Lower leg skin (tissue), 4 donors: ENCODE measurements at regions not wholly inside any gene's neighbourhood (a gene's known extent, or its start where the extent isn't known, plus 50 kb on each side); places are given as distances from the start of the nearest gene placed in this dataset.
"Not testable (repeated sequence)": the region's sequence is repeated elsewhere in the genome, so short reads cannot be mapped to it uniquely, and the experiment has no call there.

ENCODE experiments used
- DNase-seq, 2 donors: peaks; one replicate each; pipeline ENCODE4 v3.0.0-alpha.2; 2019; ENCODE audit warnings: low spot score in 2 of 2
- H3K4me3 ChIP-seq: fragments of 200-600 bp; sonication (generic); 2 replicates; pipeline ENCODE4 v1.5.1; 2017; ENCODE audit warnings: mild to moderate bottlenecking, low read depth; ENCODE audit not compliant: poor library complexity, severe bottlenecking
- POLR2A ChIP-seq, 2 donors: fragments of 450-650 bp; IDR thresholded peaks; one replicate each; pipeline ENCODE4 v1.6.1; 2016 to 2017; ENCODE audit warnings: antibody characterized with exemption in 2 of 2, mild to moderate bottlenecking in 1 of 2, moderate library complexity in 1 of 2
- WGBS, 2 donors: methylation state at CpG; one replicate each; pipeline ENCODE4 v1.1.5; 2018; 5-methylcytosine and 5-hydroxymethylcytosine counted together
- intact Hi-C: fragments of 100-400 bp; cut with DNase I; formaldehyde crosslinking; loops from one replicate; pipeline ENCODE4 v1.15.0; 2023; ENCODE audit warnings: low total_unique reads
- TF ChIP-seq, protein P1 (sequence below), 3 donors: fragments of 450-650 bp; IDR thresholded peaks; one replicate each; pipeline ENCODE4 v1.5.1; 2016; ENCODE audit warnings: antibody characterized with exemption in 3 of 3, mild to moderate bottlenecking in 3 of 3, moderate library complexity in 2 of 3

- no peak for DNase-seq
- 67 to 72% methylated on average over 5 of the region's 5 CpGs for WGBS, 2 donors
- no peak overlapping the region for H3K4me3 ChIP-seq
- intact Hi-C loops = no loop called here
- TF ChIP-seq POLR2A (IDR thresholded peaks at IDR 0.05) = no peak
- TF ChIP-seq, protein P1, sequence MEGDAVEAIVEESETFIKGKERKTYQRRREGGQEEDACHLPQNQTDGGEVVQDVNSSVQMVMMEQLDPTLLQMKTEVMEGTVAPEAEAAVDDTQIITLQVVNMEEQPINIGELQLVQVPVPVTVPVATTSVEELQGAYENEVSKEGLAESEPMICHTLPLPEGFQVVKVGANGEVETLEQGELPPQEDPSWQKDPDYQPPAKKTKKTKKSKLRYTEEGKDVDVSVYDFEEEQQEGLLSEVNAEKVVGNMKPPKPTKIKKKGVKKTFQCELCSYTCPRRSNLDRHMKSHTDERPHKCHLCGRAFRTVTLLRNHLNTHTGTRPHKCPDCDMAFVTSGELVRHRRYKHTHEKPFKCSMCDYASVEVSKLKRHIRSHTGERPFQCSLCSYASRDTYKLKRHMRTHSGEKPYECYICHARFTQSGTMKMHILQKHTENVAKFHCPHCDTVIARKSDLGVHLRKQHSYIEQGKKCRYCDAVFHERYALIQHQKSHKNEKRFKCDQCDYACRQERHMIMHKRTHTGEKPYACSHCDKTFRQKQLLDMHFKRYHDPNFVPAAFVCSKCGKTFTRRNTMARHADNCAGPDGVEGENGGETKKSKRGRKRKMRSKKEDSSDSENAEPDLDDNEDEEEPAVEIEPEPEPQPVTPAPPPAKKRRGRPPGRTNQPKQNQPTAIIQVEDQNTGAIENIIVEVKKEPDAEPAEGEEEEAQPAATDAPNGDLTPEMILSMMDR (IDR thresholded peaks at IDR 0.05) = no peak
Measured at GRCh38 chr15:81660976-81661375, 287.0 kb upstream of the TMC3 start.

- 67 to 68% methylated on average over 2 of the region's 2 CpGs for whole genome bisulfite sequencing, 2 donors
- H3K4me3 ChIP-seq = no peak overlapping the region
- intact Hi-C loops = loop anchor here (10.0 kb wide), 1 partner anchor 1612 kb away; no protein-coding TSS in a partner anchor
- no peak for TF ChIP-seq POLR2A (IDR thresholded peaks at IDR 0.05)
- TF ChIP-seq, protein P1 (IDR thresholded peaks at IDR 0.05) = no peak
- no peak for DNase-seq
Measured at GRCh38 chr15:81653259-81653658, 279.2 kb upstream of the TMC3 start.

- H3K4me3 ChIP-seq = no peak overlapping the region
- no peak for DNase-seq
- 80 to 90% methylated on average over 9 of the region's 9 CpGs for WGBS, 2 donors
- TF ChIP-seq, protein P1 (IDR thresholded peaks at IDR 0.05) = no peak
- TF ChIP-seq POLR2A (IDR thresholded peaks at IDR 0.05) = no peak
- intact Hi-C loops = no loop called here
Measured at GRCh38 chr15:81645470-81645869, 271.5 kb upstream of the TMC3 start.

DNA sequence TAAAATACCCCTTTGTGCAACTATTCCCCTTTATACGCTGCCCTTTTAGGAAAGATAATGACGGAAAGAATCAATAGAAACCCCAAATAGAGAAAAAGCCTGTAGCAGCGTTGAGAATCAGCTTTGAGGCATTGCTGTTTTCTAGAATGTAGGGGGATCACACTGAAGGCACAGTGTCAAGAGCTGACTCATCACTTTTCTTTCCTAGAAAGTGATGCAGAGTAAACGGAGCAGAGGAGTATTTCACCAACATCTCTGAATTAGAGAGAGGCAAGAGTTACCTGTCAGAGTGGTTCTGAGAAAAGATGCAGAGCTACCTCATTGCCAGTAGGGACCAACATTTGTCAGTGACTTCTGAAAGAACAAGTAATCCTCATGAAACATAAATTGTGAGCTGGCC, 269.8 kb upstream of the TMC3 start:
- 80% methylated on average over 4 of the region's 4 CpGs for WGBS, 2 donors
- no peak overlapping the region for H3K4me3 ChIP-seq
- intact Hi-C loops = no loop called here
- TF ChIP-seq POLR2A (IDR thresholded peaks at IDR 0.05) = no peak
- TF ChIP-seq, protein P1 (IDR thresholded peaks at IDR 0.05) = no peak
- DNase-seq = no peak

DNA sequence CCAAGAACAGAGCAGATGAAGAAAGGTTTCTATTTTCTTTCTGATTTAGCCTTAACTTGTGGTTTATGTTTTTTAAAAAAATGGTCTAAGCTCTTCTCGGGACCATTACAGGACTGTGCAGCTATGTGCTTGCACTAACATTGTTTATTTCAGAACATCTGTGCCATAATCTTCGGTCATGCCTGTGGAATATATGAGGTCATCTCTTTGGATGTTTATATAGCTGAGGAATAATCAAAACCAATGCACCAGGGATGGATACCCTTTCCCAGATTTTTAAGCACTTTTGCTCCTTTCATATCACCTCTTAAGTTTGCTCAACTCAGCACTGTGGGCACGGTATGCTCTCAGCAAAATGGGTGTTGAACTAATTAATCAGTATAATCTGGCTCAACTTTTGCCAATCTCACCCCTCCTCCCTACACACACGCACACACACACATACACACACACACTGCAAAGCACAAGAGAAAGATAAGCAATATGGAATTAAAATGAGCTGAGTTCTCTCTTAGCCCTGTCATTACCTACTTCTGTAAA, 268.5 kb upstream of the TMC3 start:
- TF ChIP-seq, protein P1 (IDR thresholded peaks at IDR 0.05) = no peak
- no peak for TF ChIP-seq POLR2A (IDR thresholded peaks at IDR 0.05)
- DNase-seq = no peak

GRCh38 chr15:81636064-81636463, 262.1 kb upstream of the TMC3 start:
- intact Hi-C loops, DNase-seq, H3K4me3 ChIP-seq: not testable (repeated sequence)
- WGBS, 2 donors = 78 to 84% methylated on average over 2 of the region's 2 CpGs

More for the DNA sequence above, 268.5 kb upstream of the TMC3 start:
- H3K4me3 ChIP-seq = no peak overlapping the region
- 56 to 61% methylated on average over 4 of the region's 4 CpGs for WGBS, 2 donors
- intact Hi-C loops = no loop called here
